ENCODE measurements at regions not wholly inside any gene's neighbourhood (a gene's known extent, or its start where the extent isn't known, plus 50 kb on each side); places are given as distances from the start of the nearest gene placed in this dataset.

- Histone ChIP-seq H3K4me1 (no peaks in the 10 kb centered on the region), H3K27ac (no peak overlapping the region), H3K9me3 (peaks cover 0 to 2% (median 0%) of the 10 kb centered on the region in 4 donors), H3K27me3 (no peaks in the 10 kb centered on the region), H3K4me3 (no peak overlapping the region), H3K36me3 (no peaks in the 10 kb centered on the region)
- TF ChIP-seq, protein P1, sequence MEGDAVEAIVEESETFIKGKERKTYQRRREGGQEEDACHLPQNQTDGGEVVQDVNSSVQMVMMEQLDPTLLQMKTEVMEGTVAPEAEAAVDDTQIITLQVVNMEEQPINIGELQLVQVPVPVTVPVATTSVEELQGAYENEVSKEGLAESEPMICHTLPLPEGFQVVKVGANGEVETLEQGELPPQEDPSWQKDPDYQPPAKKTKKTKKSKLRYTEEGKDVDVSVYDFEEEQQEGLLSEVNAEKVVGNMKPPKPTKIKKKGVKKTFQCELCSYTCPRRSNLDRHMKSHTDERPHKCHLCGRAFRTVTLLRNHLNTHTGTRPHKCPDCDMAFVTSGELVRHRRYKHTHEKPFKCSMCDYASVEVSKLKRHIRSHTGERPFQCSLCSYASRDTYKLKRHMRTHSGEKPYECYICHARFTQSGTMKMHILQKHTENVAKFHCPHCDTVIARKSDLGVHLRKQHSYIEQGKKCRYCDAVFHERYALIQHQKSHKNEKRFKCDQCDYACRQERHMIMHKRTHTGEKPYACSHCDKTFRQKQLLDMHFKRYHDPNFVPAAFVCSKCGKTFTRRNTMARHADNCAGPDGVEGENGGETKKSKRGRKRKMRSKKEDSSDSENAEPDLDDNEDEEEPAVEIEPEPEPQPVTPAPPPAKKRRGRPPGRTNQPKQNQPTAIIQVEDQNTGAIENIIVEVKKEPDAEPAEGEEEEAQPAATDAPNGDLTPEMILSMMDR (IDR thresholded peaks at IDR 0.05), result no peak
- FAIRE-seq (no peak), DNase-seq (no peak), ATAC-seq (no peak)
- intact Hi-C loops (cut with DNase I), result no loop called here
- 46 to 50% methylated on average over 5 of the region's 5 CpGs for WGBS, 2 donors
Observed at GRCh38 chr7:89731751-89732445, 422.4 kb upstream of the STEAP1 start.

DNA sequence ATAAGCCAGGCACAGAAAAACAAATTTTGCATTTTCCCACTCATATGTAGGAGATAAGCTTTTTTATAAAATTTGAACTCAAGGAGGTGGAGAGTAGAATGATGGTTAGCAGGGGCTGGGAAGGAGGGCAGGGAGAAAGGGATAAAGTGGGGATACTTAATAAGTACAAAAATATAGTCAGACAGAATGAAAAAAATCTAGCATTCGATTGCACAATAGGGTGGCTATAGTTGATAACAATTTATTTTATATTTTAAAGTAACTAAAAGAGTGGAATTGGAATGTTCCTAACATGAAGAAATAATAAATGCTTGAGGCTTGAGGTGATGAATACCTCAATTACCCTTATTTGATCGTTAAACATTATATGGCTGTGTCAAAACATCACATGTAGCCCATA, 415.7 kb upstream of the STEAP1 start:
- Histone ChIP-seq H3K27ac (no peak overlapping the region), H3K4me3 (no peak overlapping the region), H3K4me1 (no peaks in the 10 kb centered on the region), H3K9me3 (peaks cover 0 to 2% (median 0%) of the 10 kb centered on the region in 4 donors), H3K27me3 (no peaks in the 10 kb centered on the region), H3K36me3 (no peaks in the 10 kb centered on the region)
- no peak for FAIRE-seq
- 53 to 54% methylated on average over 2 of the region's 2 CpGs for WGBS, 2 donors
- no peak for ATAC-seq
- TF ChIP-seq, protein P1 (IDR thresholded peaks at IDR 0.05), result no peak
- intact Hi-C loops (cut with DNase I), result no loop called here
- no peak for DNase-seq

- Histone ChIP-seq H3K36me3 (no peaks in the 10 kb centered on the region), H3K27me3 (no peaks in the 10 kb centered on the region), H3K4me3 (no peak overlapping the region), H3K9me3 (no peaks in the 10 kb centered on the region), H3K27ac (no peak overlapping the region), H3K4me1 (no peaks in the 10 kb centered on the region)
- peak in 1 of 4 donors; percentile 74 for ATAC-seq
- FAIRE-seq, result no peak
- no peak for DNase-seq
- intact Hi-C loops (cut with DNase I), result no loop called here
- TF ChIP-seq, protein P1 (IDR thresholded peaks at IDR 0.05), result no peak
Observed at GRCh38 chr7:89757910-89758309, 396.4 kb upstream of the STEAP1 start.

DNA sequence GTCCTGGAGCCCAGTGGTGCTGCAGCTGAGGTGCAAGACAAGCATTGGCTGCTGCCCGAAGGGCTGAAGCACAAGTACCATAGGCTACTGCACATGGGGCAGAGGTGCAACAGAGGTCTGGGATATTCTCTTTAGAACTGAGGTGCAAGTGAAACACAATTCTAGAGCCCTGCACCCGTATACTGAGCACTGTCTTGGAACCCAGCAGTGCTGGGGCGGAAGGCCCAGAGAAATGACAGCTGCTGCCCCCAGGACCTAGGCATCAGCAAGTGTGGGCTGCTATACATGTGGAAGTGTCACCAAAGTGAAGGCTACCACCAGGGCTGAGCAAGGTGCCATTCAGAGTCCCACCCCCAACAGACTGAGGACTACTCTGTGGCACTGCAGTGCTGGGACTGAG, 393.6 kb upstream of the STEAP1 start:
- no peak overlapping the region for H3K27ac ChIP-seq
- intact Hi-C loops (cut with DNase I), result no loop called here
- TF ChIP-seq, protein P1 (IDR thresholded peaks at IDR 0.05), result no peak
- H3K4me3 ChIP-seq, result no peak overlapping the region
- ATAC-seq (no peak), FAIRE-seq (no peak), DNase-seq (no peak)
- no peaks in the 10 kb centered on the region for H3K27me3 ChIP-seq
- no peaks in the 10 kb centered on the region for H3K36me3 ChIP-seq
- no peaks in the 10 kb centered on the region for H3K9me3 ChIP-seq
- no peaks in the 10 kb centered on the region for H3K4me1 ChIP-seq
- 81 to 87% methylated on average over 3 of the region's 3 CpGs for WGBS, 2 donors

GRCh38 chr7:89761173-89761572, 393.1 kb upstream of the STEAP1 start:
- Histone ChIP-seq H3K4me1 (no peaks in the 10 kb centered on the region), H3K27me3 (no peaks in the 10 kb centered on the region), H3K36me3 (no peaks in the 10 kb centered on the region), H3K4me3 (no peak overlapping the region), H3K27ac (no peak overlapping the region), H3K9me3 (no peaks in the 10 kb centered on the region)
- 73 to 76% methylated on average over 1 of the region's 1 CpG for WGBS, 2 donors
- intact Hi-C loops (cut with DNase I), result no loop called here
- FAIRE-seq (no peak), ATAC-seq (no peak), DNase-seq (peak in 1 of 6 donors; percentile 36)
- TF ChIP-seq, protein P1 (IDR thresholded peaks at IDR 0.05), result no peak
